HepG2 (cell line): ENCODE measurements at regions not wholly inside any gene's neighbourhood (a gene's known extent, or its start where the extent isn't known, plus 50 kb on each side); places are given as distances from the start of the nearest gene placed in this dataset.

ENCODE experiments used
- ZNF230 ChIP-seq: sonication (generic); formaldehyde crosslinking; IDR thresholded peaks from 2 replicates; pipeline ENCODE4 v1.4.0; 2020; ENCODE audit warnings: mild to moderate bottlenecking, missing genetic modification reagents
- ZNF839 ChIP-seq: sonication (generic); formaldehyde crosslinking; IDR thresholded peaks from 2 replicates; pipeline ENCODE4 v1.4.0; 2020; ENCODE audit warnings: missing genetic modification reagents, mild to moderate bottlenecking, borderline replicate concordance
- TF ChIP-seq, protein P1 (sequence below): IDR thresholded peaks from 2 replicates; pipeline ENCODE4 v1.6.1; 2016; ENCODE audit warnings: missing compliant biosample characterization, missing genetic modification reagents, borderline replicate concordance
- TF ChIP-seq, protein P2 (sequence below): sonication (generic); formaldehyde crosslinking; IDR thresholded peaks from 2 replicates; pipeline ENCODE4 v1.5.0; 2020; ENCODE audit warnings: mild to moderate bottlenecking, missing genetic modification reagents, moderate library complexity

DNA sequence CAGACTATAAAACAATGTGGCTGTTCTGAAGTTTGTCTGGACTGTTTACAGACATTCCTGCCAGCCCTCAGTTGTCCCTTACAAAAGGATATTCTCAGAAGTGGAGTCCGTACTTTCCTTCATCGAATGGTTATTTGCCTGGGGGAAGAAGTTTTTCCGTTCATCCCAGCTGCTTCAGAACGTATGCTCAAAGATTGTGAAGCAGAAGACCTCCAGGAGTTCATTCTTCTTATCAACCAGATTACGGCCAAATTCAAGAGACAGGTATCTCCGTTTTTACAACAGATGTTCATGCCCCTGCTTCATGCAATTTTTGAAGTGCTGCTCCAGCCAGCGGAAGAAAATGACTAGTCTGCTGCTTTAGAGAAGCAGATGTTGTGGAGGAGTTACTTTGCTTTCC lies 174.3 kb upstream of the NUPR2 start:
- TF ChIP-seq, protein P1, sequence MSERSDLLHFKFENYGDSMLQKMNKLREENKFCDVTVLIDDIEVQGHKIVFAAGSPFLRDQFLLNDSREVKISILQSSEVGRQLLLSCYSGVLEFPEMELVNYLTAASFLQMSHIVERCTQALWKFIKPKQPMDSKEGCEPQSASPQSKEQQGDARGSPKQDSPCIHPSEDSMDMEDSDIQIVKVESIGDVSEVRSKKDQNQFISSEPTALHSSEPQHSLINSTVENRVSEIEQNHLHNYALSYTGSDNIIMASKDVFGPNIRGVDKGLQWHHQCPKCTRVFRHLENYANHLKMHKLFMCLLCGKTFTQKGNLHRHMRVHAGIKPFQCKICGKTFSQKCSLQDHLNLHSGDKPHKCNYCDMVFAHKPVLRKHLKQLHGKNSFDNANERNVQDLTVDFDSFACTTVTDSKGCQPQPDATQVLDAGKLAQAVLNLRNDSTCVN (CRISPR knock-in tag): no peak
- TF ChIP-seq ZNF839 (CRISPR knock-in tag): no peak
- TF ChIP-seq, protein P2, sequence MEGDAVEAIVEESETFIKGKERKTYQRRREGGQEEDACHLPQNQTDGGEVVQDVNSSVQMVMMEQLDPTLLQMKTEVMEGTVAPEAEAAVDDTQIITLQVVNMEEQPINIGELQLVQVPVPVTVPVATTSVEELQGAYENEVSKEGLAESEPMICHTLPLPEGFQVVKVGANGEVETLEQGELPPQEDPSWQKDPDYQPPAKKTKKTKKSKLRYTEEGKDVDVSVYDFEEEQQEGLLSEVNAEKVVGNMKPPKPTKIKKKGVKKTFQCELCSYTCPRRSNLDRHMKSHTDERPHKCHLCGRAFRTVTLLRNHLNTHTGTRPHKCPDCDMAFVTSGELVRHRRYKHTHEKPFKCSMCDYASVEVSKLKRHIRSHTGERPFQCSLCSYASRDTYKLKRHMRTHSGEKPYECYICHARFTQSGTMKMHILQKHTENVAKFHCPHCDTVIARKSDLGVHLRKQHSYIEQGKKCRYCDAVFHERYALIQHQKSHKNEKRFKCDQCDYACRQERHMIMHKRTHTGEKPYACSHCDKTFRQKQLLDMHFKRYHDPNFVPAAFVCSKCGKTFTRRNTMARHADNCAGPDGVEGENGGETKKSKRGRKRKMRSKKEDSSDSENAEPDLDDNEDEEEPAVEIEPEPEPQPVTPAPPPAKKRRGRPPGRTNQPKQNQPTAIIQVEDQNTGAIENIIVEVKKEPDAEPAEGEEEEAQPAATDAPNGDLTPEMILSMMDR (CRISPR knock-in tag): no peak
- no peak for TF ChIP-seq ZNF230
